GM18499 (cell line): ENCODE measurements at regions not wholly inside any gene's neighbourhood (a gene's known extent, or its start where the extent isn't known, plus 50 kb on each side); places are given as distances from the start of the nearest gene placed in this dataset.
"Not testable (repeated sequence)": the region's sequence is repeated elsewhere in the genome, so short reads cannot be mapped to it uniquely, and the experiment has no call there.

Source experiments
- ATAC-seq: cut with Tn5 transposase; IDR thresholded peaks from one replicate; pipeline ENCODE4 v1.9.1; 2021; ENCODE audit warnings: moderate number of reproducible peaks; ENCODE audit not compliant: insufficient read depth, unreplicated experiment

GRCh38 chr1:239954836-239955235 is 136.8 kb upstream of the FMN2 start:
- no peak for ATAC-seq

- no peak for ATAC-seq
These were observed 136.3 kb upstream of the FMN2 start for GRCh38 chr1:239955431-239955830.

- no peak for ATAC-seq
These were observed 135.4 kb upstream of the FMN2 start for GRCh38 chr1:239956263-239956662.

GRCh38 chr1:239958063-239958462 is 133.6 kb upstream of the FMN2 start:
- no peak for ATAC-seq

- no peak for ATAC-seq
These were observed 131.3 kb upstream of the FMN2 start for GRCh38 chr1:239960366-239960765.

GRCh38 chr1:239963856-239964255 is 127.8 kb upstream of the FMN2 start:
- no peak for ATAC-seq

GRCh38 chr1:239976130-239976968 is 115.3 kb upstream of the FMN2 start:
- peak; percentile 90 for ATAC-seq

GRCh38 chr1:239977416-239977815 is 114.3 kb upstream of the FMN2 start:
- no peak for ATAC-seq

GRCh38 chr1:239979456-239979855 is 112.2 kb upstream of the FMN2 start:
- no peak for ATAC-seq

- no peak for ATAC-seq
These were observed 108.9 kb upstream of the FMN2 start for GRCh38 chr1:239982762-239983161.

- ATAC-seq = no peak
These were observed 106.6 kb upstream of the FMN2 start for GRCh38 chr1:239985044-239985443.

GRCh38 chr1:239987103-239987745 is 104.5 kb upstream of the FMN2 start:
- ATAC-seq = no peak

GRCh38 chr1:239989990-239990389 is 101.7 kb upstream of the FMN2 start:
- ATAC-seq = no peak

- ATAC-seq = not testable (repeated sequence)
These were observed 99.1 kb upstream of the FMN2 start for GRCh38 chr1:239992566-239992965.

GRCh38 chr1:239993366-239993765 is 98.3 kb upstream of the FMN2 start:
- no peak for ATAC-seq

GRCh38 chr1:239995281-239995680 is 96.4 kb upstream of the FMN2 start:
- no peak for ATAC-seq

- ATAC-seq = no peak
These were observed 94.5 kb upstream of the FMN2 start for GRCh38 chr1:239997160-239997514.

GRCh38 chr1:239997515-239998311 is 94.0 kb upstream of the FMN2 start:
- no peak for ATAC-seq

GRCh38 chr1:239998312-239998649 is 93.4 kb upstream of the FMN2 start:
- no peak for ATAC-seq

- no peak for ATAC-seq
These were observed 92.5 kb upstream of the FMN2 start for GRCh38 chr1:239999170-239999569.

GRCh38 chr1:240000634-240001033 is 91.0 kb upstream of the FMN2 start:
- no peak for ATAC-seq
